ENCODE measurements at regions not wholly inside any gene's neighbourhood (a gene's known extent, or its start where the extent isn't known, plus 50 kb on each side); places are given as distances from the start of the nearest gene placed in this dataset.

DNA sequence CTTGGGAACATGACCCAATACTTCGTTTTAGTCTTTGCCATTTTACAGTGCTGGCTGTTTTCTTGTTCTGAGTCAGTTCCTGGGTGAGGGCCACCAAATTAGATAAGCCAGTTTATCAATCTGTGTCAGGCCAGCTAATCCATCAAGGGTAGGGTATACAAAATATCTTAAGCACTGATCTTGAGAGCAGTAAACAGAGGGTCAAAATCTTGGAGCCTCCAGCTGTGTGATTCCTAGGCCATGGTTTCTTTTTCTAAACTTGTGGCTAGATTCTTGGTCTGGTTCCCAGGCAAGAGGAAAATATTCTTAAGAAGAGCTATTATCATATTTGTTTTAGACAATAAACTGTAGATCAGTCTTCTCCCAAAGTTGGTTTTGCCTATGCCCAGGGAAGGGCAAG is 1396.6 kb upstream of the PABPC4L start:
- TF ChIP-seq, protein P1, sequence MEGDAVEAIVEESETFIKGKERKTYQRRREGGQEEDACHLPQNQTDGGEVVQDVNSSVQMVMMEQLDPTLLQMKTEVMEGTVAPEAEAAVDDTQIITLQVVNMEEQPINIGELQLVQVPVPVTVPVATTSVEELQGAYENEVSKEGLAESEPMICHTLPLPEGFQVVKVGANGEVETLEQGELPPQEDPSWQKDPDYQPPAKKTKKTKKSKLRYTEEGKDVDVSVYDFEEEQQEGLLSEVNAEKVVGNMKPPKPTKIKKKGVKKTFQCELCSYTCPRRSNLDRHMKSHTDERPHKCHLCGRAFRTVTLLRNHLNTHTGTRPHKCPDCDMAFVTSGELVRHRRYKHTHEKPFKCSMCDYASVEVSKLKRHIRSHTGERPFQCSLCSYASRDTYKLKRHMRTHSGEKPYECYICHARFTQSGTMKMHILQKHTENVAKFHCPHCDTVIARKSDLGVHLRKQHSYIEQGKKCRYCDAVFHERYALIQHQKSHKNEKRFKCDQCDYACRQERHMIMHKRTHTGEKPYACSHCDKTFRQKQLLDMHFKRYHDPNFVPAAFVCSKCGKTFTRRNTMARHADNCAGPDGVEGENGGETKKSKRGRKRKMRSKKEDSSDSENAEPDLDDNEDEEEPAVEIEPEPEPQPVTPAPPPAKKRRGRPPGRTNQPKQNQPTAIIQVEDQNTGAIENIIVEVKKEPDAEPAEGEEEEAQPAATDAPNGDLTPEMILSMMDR (IDR thresholded peaks at IDR 0.05; ENCODE audit: poor library complexity): no peak
- TF ChIP-seq EZH2 (IDR thresholded peaks at IDR 0.05; ENCODE audit: borderline replicate concordance) (no peak), EZH2phosphoT487 (IDR thresholded peaks at IDR 0.05; ENCODE audit: low read depth, severe bottlenecking, unreplicated experiment) (no peak)
